ENCODE measurements at regions not wholly inside any gene's neighbourhood (a gene's known extent, or its start where the extent isn't known, plus 50 kb on each side); places are given as distances from the start of the nearest gene placed in this dataset.

DNA sequence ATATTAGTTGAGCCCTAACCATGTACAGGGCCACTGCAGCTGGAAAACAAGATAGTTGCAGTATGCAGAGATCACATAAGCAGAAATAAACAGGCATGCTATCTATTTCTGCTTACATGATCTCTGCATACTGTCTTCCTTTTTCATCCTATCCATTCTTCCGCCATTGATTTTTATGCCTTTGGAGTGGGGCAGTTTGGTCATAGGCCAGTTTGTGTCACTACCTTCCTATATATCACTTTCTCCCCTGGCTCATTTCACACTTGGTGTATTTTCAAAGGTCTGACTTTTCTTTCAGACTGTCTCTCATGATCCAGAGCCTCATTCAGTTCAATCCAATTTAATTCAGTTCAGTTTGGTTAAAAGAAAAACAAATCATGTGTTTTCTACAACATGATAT, 829.6 kb downstream of the KCNA4 start:
- H3K9me3 Mint-ChIP-seq = no peaks in the 10 kb centered on the region
- no peak overlapping the region for H3K27ac Mint-ChIP-seq
- no peak overlapping the region for H3K4me3 Mint-ChIP-seq
- H3K4me1 Mint-ChIP-seq = no peaks in the 10 kb centered on the region
- no peaks in the 10 kb centered on the region for H3K36me3 Mint-ChIP-seq (ENCODE audit: low read depth)
- TF ChIP-seq, protein P1, sequence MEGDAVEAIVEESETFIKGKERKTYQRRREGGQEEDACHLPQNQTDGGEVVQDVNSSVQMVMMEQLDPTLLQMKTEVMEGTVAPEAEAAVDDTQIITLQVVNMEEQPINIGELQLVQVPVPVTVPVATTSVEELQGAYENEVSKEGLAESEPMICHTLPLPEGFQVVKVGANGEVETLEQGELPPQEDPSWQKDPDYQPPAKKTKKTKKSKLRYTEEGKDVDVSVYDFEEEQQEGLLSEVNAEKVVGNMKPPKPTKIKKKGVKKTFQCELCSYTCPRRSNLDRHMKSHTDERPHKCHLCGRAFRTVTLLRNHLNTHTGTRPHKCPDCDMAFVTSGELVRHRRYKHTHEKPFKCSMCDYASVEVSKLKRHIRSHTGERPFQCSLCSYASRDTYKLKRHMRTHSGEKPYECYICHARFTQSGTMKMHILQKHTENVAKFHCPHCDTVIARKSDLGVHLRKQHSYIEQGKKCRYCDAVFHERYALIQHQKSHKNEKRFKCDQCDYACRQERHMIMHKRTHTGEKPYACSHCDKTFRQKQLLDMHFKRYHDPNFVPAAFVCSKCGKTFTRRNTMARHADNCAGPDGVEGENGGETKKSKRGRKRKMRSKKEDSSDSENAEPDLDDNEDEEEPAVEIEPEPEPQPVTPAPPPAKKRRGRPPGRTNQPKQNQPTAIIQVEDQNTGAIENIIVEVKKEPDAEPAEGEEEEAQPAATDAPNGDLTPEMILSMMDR (IDR thresholded peaks at IDR 0.05; ENCODE audit: unreplicated experiment in 3 of 3) = no peak
- H3K27me3 Mint-ChIP-seq (ENCODE audit: low read depth) = no peaks in the 10 kb centered on the region

DNA sequence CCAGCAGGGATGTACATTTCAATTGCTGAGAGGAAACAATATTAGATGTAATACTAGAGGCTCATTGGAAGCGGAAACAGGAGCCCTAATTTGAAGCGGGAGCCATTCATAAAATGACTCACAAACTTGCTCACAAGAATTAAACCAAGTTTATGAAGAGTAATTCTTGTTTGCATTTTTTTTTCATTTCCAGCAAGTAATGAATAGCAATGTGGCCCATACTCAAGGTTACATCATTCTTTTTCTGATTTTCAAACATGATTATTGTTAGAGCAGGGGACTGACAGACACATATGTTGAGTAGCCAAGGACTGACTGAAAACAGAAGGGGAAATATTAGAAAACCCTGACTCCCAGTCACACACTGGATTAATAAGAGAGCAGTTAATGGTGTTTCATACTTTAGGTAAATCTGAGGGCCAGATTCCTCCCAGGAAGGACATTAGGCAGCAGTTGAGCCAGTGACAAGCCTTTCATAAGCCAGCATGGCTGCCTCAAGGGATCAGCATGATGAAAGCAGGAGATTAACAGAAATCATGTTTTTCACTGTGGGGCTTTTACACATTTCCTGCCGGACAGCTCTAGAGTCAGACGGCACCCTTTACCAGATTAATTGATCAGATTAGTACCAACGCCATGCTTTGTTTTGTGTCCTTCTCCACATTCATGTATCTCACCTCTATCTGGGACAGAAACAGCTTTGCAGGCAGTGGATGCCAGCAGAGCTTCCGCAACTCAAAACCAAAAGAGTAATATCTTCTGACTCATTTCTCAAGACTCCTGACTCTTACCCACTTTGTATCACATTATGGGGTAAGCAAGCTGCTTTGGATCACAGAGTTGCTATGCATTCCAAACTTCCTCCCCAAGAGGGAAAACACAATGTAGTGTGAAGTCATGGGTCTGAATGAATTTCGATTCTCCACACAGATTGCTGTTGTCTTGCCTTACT, 831.6 kb downstream of the KCNA4 start:
- Mint-ChIP-seq H3K27me3 (ENCODE audit: low read depth) (no peaks in the 10 kb centered on the region), H3K27ac (no peak overlapping the region), H3K4me3 (no peak overlapping the region), H3K4me1 (no peaks in the 10 kb centered on the region), H3K36me3 (ENCODE audit: low read depth) (no peaks in the 10 kb centered on the region), H3K9me3 (no peaks in the 10 kb centered on the region)
- TF ChIP-seq, protein P1 (IDR thresholded peaks at IDR 0.05; ENCODE audit: unreplicated experiment in 3 of 3) = no peak

DNA sequence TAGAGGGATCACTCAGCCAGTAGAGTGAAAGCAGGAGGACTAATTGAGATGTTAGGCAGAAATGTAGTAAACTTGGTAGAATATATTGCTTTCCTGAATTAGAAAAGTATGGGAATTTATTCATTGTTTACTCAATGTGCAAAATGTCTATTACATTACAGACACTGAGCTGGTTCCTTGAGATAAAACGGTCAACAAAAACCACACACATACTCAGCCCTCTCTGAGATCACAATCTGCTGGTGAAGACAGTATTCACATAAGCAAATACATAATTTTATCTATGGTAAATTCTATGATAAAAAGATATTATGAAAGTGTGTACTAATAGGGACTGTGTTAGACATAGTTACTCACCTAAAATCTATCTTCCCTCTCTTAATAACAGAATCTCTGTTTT, 833.5 kb downstream of the KCNA4 start:
- no peaks in the 10 kb centered on the region for H3K36me3 Mint-ChIP-seq (ENCODE audit: low read depth)
- TF ChIP-seq, protein P1 (IDR thresholded peaks at IDR 0.05; ENCODE audit: unreplicated experiment in 3 of 3) = no peak
- no peak overlapping the region for H3K4me3 Mint-ChIP-seq
- no peak overlapping the region for H3K27ac Mint-ChIP-seq
- no peaks in the 10 kb centered on the region for H3K9me3 Mint-ChIP-seq
- H3K27me3 Mint-ChIP-seq (ENCODE audit: low read depth) = no peaks in the 10 kb centered on the region
- no peaks in the 10 kb centered on the region for H3K4me1 Mint-ChIP-seq

DNA sequence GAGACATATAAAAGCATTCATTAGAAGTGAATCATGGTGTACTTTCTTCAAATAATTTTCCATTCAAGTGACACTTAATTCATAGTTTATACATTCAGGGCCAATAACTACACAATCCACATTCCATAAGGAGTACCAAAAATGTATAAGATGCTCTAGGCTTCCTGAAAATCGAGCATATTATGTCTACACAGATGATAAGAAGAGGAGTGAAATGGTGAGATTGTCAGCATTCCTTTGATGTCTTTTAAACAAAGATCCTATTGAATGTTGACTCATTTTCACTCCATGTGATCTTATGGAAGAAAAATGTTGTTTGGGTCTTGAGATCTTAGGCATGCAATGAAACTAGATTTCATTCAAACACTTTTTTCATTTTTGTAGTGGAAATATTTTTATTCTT, 843.2 kb downstream of the KCNA4 start:
- TF ChIP-seq, protein P1 (IDR thresholded peaks at IDR 0.05; ENCODE audit: unreplicated experiment in 3 of 3) = no peak
- peaks cover 4% of the 10 kb centered on the region for H3K27me3 Mint-ChIP-seq (ENCODE audit: low read depth)

DNA sequence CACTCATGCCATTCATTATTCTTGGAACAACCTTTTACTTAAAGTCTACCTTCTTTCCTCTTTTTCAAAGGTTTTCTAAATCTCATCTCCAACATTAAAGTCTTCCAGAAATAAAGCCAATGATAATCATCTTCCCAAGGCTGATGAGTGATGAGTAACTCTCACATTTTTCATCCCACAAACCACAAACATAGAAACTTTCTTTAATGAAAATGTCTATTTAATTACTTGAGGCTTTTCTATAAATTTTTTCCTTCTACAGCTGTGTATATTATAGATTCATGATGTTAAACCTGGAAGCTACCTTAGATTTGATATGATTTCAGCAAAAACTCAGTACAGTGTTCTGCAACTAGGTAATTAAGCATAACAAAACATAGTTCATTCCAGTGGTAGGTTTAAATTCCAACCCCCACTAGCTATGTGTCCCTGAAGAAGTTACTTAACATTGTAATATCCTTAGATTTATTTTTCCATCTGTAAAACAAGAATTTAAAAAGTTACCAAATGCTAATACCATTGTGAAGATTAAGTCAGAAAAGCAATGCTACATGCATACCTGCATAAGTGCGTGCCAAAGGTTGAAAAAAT, 845.4 kb downstream of the KCNA4 start:
- H3K36me3 Mint-ChIP-seq (ENCODE audit: low read depth) = no peaks in the 10 kb centered on the region
- H3K27me3 Mint-ChIP-seq (ENCODE audit: low read depth) = peaks cover 4% of the 10 kb centered on the region
- no peak overlapping the region for H3K4me3 Mint-ChIP-seq
- H3K9me3 Mint-ChIP-seq = no peaks in the 10 kb centered on the region
- H3K27ac Mint-ChIP-seq = no peak overlapping the region
- TF ChIP-seq, protein P1 (IDR thresholded peaks at IDR 0.05; ENCODE audit: unreplicated experiment in 3 of 3) = no peak
- peaks cover under 1% of the 10 kb centered on the region for H3K4me1 Mint-ChIP-seq

More for the DNA sequence above, 843.2 kb downstream of the KCNA4 start:
- no peak overlapping the region for H3K4me3 Mint-ChIP-seq
- no peaks in the 10 kb centered on the region for H3K4me1 Mint-ChIP-seq
- H3K27ac Mint-ChIP-seq = no peak overlapping the region
- no peaks in the 10 kb centered on the region for H3K36me3 Mint-ChIP-seq (ENCODE audit: low read depth)
- H3K9me3 Mint-ChIP-seq = no peaks in the 10 kb centered on the region
